SU-DHL-6 (cell line): ENCODE measurements at regions not wholly inside any gene's neighbourhood (a gene's known extent, or its start where the extent isn't known, plus 50 kb on each side); places are given as distances from the start of the nearest gene placed in this dataset.

Experiments used
- EZH2phosphoT487 ChIP-seq: fragments of 200-600 bp; sonication (generic), shearing (Covaris generic); conservative IDR thresholded peaks from 2 replicates; pipeline ENCODE4 v1.6.1; 2018; ENCODE audit warnings: mild to moderate bottlenecking, antibody characterized with exemption, low read length, moderate library complexity, mixed read lengths
- TF ChIP-seq, protein P1 (sequence below): fragments of 200-600 bp; sonication (generic); IDR thresholded peaks from one replicate; pipeline ENCODE4 v1.5.1; 2017; ENCODE audit warnings: antibody characterized with exemption, mild to moderate bottlenecking, low read length, moderate library complexity; ENCODE audit not compliant: insufficient read depth, poor library complexity, severe bottlenecking

DNA sequence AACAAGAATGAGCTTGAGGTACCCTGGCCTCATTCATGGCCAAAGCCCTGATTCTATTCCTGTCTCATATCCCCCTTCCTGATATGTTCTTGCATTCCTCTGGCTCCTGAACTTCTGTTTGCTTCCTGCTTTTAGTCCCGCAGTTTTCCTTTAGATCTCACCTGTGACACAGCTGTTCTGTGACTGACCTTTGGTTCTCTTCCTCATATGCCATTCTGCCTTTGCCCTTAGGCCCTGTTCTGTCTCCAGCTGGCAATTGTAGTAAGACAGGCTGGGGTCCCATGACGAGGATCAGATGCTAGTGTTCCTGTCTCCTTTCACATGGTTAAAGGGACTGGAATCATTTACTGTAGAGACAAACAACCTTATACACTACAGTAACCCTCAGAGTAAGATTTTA lies 59.0 kb upstream of the PDE3B start:
- TF ChIP-seq, protein P1, sequence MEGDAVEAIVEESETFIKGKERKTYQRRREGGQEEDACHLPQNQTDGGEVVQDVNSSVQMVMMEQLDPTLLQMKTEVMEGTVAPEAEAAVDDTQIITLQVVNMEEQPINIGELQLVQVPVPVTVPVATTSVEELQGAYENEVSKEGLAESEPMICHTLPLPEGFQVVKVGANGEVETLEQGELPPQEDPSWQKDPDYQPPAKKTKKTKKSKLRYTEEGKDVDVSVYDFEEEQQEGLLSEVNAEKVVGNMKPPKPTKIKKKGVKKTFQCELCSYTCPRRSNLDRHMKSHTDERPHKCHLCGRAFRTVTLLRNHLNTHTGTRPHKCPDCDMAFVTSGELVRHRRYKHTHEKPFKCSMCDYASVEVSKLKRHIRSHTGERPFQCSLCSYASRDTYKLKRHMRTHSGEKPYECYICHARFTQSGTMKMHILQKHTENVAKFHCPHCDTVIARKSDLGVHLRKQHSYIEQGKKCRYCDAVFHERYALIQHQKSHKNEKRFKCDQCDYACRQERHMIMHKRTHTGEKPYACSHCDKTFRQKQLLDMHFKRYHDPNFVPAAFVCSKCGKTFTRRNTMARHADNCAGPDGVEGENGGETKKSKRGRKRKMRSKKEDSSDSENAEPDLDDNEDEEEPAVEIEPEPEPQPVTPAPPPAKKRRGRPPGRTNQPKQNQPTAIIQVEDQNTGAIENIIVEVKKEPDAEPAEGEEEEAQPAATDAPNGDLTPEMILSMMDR: no peak
- TF ChIP-seq EZH2phosphoT487: no peak
